ENCODE measurements at regions not wholly inside any gene's neighbourhood (a gene's known extent, or its start where the extent isn't known, plus 50 kb on each side); places are given as distances from the start of the nearest gene placed in this dataset.

- no peaks in the 10 kb centered on the region for H3K4me1 Mint-ChIP-seq
- no peaks in the 10 kb centered on the region for H3K36me3 Mint-ChIP-seq
- H3K9me3 Mint-ChIP-seq, result no peaks in the 10 kb centered on the region
- no peak overlapping the region for H3K4me3 Mint-ChIP-seq
- DNase-seq (ENCODE audit: low spot score in 2 of 2) (no peak), ATAC-seq (no peak)
- H3K27ac Mint-ChIP-seq, result no peak overlapping the region
These were observed 94.3 kb upstream of the ASIC2 start for GRCh38 chr17:33387406-33387805.

GRCh38 chr17:33389504-33390135, 96.5 kb upstream of the ASIC2 start:
- Mint-ChIP-seq H3K9me3 (no peaks in the 10 kb centered on the region), H3K36me3 (no peaks in the 10 kb centered on the region), H3K4me1 (no peaks in the 10 kb centered on the region), H3K4me3 (no peak overlapping the region), H3K27ac (no peak overlapping the region)
- no peak for ATAC-seq
- DNase-seq (ENCODE audit: low spot score in 2 of 2), result no peak

DNA sequence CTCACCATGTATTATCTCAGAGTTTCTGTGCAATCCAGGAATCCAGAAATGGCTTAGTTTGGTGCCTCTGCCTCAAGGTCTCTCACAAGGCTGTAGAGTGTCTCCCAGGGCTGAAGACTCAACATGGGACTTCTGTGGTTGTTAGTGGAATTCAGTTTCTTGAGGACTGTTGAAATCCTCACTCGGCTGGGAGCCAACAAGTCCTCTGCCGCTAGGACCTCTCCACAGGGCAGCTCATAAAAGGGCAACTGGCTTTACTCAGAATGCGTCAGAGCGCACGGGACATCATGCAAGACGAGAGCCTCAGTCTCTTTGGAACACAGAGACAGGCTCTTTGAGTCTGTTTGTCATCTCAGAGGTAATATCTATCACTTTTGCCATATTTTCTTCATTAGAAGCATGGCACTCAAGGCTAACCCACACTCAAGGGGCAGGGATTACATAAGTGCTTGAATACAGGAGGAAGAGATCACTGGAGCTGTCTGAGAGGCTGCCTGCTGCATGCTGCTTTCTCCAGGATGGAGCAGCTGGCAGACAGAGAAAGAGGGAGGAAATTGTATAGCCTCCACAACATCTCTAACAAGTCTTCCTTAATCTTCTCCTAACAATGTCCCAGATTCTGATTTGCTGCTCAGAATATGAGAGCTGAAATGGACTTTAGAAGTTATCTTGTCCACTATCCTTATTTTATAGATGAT, 97.5 kb upstream of the ASIC2 start:
- Mint-ChIP-seq H3K27ac (no peak overlapping the region), H3K36me3 (no peaks in the 10 kb centered on the region), H3K9me3 (no peaks in the 10 kb centered on the region), H3K4me3 (no peak overlapping the region), H3K4me1 (no peaks in the 10 kb centered on the region)
- ATAC-seq, result no peak
- DNase-seq (ENCODE audit: low spot score in 2 of 2), result no peak

GRCh38 chr17:33396818-33397217, 103.7 kb upstream of the ASIC2 start:
- H3K4me1 Mint-ChIP-seq, result no peaks in the 10 kb centered on the region
- no peak overlapping the region for H3K27ac Mint-ChIP-seq
- DNase-seq (ENCODE audit: low spot score in 2 of 2) (no peak), ATAC-seq (no peak)
- H3K36me3 Mint-ChIP-seq, result no peaks in the 10 kb centered on the region
- H3K4me3 Mint-ChIP-seq, result no peak overlapping the region
- peaks cover 4% of the 10 kb centered on the region for H3K9me3 Mint-ChIP-seq

DNA sequence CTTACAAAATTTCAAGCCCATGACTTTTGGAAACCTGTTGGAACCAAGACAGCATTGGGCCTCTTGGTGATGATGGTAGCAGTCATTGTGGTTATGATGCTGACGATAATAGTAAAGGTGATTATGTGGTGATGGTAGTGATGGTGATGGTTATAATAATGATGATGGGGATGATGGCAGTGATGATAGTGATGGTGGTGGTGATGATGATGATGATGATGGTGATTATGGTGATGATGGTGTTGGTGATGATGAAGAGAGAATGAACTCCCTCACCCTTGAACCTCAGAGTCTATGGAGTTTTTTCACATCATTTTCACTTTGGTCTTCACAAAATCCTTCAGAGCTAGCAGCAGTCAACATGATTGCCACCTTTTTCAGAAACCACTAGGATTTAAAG, 105.3 kb upstream of the ASIC2 start:
- Mint-ChIP-seq H3K9me3 (peaks cover 4% of the 10 kb centered on the region), H3K36me3 (no peaks in the 10 kb centered on the region), H3K27ac (no peak overlapping the region), H3K4me3 (no peak overlapping the region), H3K4me1 (no peaks in the 10 kb centered on the region)
- DNase-seq (ENCODE audit: low spot score in 2 of 2), result no peak
- ATAC-seq, result no peak

DNA sequence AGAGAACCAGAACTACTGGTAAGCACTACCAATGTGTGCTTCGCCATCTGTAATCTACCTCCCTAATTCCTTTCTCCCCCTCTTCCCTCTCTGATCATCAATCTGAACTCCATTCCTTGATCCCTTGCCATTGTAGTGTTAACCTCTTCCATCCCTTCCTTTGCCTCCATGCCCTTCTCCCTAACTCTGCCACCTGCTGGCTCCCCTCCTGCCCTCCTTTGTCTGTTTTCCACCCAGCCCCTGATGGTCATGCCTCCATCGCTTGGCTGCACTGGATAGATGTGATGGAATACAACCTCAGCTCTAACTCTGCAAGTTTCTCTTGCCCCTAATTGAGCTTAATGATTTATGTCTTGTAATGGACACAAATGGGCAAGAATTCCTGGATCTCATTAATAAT, 108.2 kb upstream of the ASIC2 start:
- Mint-ChIP-seq H3K27ac (no peak overlapping the region), H3K4me1 (no peaks in the 10 kb centered on the region), H3K36me3 (no peaks in the 10 kb centered on the region), H3K9me3 (peaks cover 4% of the 10 kb centered on the region), H3K4me3 (no peak overlapping the region)
- DNase-seq (ENCODE audit: low spot score in 2 of 2) (no peak), ATAC-seq (no peak)

DNA sequence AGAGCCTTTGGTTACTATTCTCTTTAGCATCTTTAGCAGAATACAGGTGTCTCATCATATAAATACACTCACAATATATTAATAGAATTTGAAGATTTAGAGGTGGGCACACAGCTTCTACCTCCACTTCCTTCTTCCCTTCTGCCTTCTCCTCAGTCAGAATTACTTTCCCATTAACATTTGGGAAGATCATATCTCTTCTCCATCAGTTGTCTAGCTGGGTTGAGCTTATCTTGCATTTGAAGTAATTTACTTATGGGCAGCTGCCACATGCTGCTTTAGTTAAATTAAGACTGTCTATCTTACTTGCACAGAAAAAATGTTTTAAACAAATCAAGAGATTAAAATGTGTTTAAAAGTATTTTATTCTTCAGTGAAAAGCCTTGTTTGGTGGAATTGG, 110.1 kb upstream of the ASIC2 start:
- no peak overlapping the region for H3K4me3 Mint-ChIP-seq
- peaks cover 4% of the 10 kb centered on the region for H3K9me3 Mint-ChIP-seq
- DNase-seq (ENCODE audit: low spot score in 2 of 2) (no peak), ATAC-seq (no peak)
- no peak overlapping the region for H3K27ac Mint-ChIP-seq
- no peaks in the 10 kb centered on the region for H3K4me1 Mint-ChIP-seq
- no peaks in the 10 kb centered on the region for H3K36me3 Mint-ChIP-seq

- DNase-seq (ENCODE audit: low spot score in 2 of 2) (no peak), ATAC-seq (no peak)
- H3K4me3 Mint-ChIP-seq, result no peak overlapping the region
- no peaks in the 10 kb centered on the region for H3K4me1 Mint-ChIP-seq
- H3K27ac Mint-ChIP-seq, result no peak overlapping the region
- H3K36me3 Mint-ChIP-seq, result no peaks in the 10 kb centered on the region
- H3K9me3 Mint-ChIP-seq, result peaks cover 4% of the 10 kb centered on the region
These were observed 111.2 kb upstream of the ASIC2 start for GRCh38 chr17:33404070-33404819.

- DNase-seq (ENCODE audit: low spot score in 2 of 2) (no peak), ATAC-seq (no peak)
- Mint-ChIP-seq H3K36me3 (no peaks in the 10 kb centered on the region), H3K4me3 (no peak overlapping the region), H3K4me1 (no peaks in the 10 kb centered on the region), H3K27ac (no peak overlapping the region), H3K9me3 (no peaks in the 10 kb centered on the region)
These were observed 123.0 kb upstream of the ASIC2 start for GRCh38 chr17:33416131-33416530.

- H3K4me1 Mint-ChIP-seq, result no peaks in the 10 kb centered on the region
- no peak overlapping the region for H3K4me3 Mint-ChIP-seq
- no peaks in the 10 kb centered on the region for H3K9me3 Mint-ChIP-seq
- no peak overlapping the region for H3K27ac Mint-ChIP-seq
- ATAC-seq (no peak), DNase-seq (ENCODE audit: low spot score in 2 of 2) (no peak)
- H3K36me3 Mint-ChIP-seq, result no peaks in the 10 kb centered on the region
These were observed 128.8 kb upstream of the ASIC2 start for GRCh38 chr17:33421933-33422332.

DNA sequence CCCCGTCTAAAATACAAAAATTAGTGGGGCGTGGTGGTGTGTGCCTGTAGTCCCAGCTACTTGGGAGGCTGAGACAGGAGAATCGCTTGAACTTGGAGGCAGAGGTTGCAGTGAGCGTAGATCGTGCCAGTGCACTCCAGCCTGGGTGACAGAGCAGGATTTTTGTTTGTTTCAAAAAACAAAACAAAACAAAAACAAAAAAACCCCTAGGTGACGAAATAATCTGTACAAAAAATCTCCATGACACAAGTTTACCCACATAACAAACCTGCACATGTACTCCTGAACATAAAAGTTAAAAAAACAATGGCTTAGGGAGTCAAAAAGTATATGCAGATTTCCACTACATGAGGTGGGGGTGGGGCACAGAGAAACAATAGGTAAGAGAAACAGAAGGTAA, 140.5 kb upstream of the ASIC2 start:
- no peak for ATAC-seq
- no peaks in the 10 kb centered on the region for H3K4me1 Mint-ChIP-seq
- no peak overlapping the region for H3K4me3 Mint-ChIP-seq
- H3K36me3 Mint-ChIP-seq, result no peaks in the 10 kb centered on the region
- DNase-seq (ENCODE audit: low spot score in 2 of 2), result no peak
- H3K9me3 Mint-ChIP-seq, result no peaks in the 10 kb centered on the region
- H3K27ac Mint-ChIP-seq, result no peak overlapping the region

GRCh38 chr17:33434841-33435240, 141.7 kb upstream of the ASIC2 start:
- Mint-ChIP-seq H3K36me3 (no peaks in the 10 kb centered on the region), H3K4me3 (no peak overlapping the region), H3K27ac (no peak overlapping the region), H3K4me1 (no peaks in the 10 kb centered on the region), H3K9me3 (no peaks in the 10 kb centered on the region)
- ATAC-seq, result peak; percentile 46
- DNase-seq (ENCODE audit: low spot score in 2 of 2), result no peak

DNA sequence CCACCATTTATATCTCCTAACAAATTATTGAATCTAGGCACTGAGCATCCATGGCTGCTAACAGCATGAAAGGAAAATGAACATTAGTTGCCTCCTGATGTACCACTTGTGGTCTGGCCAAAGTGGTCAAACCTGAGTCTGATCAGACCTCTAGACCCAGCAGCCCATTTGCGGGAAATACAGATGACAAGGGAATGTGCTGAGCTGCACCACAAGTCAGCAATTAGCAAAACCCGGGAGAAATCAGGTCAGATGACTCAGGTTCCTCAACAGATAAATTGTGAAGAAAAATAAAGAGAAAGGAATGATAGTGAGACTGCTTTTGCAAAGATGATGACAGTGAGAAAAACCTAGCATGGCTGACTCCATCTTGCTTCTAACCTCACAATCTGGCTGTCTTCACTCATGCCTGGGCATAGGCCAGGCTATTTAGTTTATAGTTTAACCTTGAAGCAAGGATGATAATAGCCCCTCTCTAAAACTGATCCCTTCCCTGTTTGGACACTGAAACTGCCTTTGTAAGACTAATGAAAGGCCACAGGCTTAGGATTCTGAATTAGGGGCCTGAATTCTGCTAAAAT, 142.7 kb upstream of the ASIC2 start:
- no peak for DNase-seq (ENCODE audit: low spot score in 2 of 2)
- Mint-ChIP-seq H3K9me3 (no peaks in the 10 kb centered on the region), H3K4me1 (no peaks in the 10 kb centered on the region), H3K27ac (no peak overlapping the region), H3K4me3 (no peak overlapping the region), H3K36me3 (no peaks in the 10 kb centered on the region)
- ATAC-seq, result no peak

DNA sequence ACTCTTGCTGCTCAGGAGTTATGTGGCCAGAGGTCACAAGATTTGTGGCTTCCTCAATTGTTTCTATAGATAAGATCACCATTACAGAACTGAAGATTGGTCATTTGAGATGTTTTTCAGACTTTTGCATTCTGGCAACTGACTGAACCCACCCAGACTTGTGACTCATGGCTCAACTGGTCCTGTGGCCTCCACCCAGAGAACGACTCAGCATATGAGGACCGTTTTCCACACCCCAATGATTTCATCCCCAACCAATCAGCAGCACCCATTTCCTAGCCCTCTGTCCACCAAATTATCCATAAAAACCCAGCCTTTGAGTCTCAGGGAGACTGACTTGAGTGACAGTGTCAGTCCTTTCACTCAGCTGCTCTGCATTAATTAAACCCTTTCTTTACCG, 143.2 kb upstream of the ASIC2 start:
- ATAC-seq (peak; percentile 50), DNase-seq (ENCODE audit: low spot score in 2 of 2) (no peak)
- Mint-ChIP-seq H3K4me3 (no peak overlapping the region), H3K4me1 (no peaks in the 10 kb centered on the region), H3K27ac (no peak overlapping the region), H3K9me3 (no peaks in the 10 kb centered on the region), H3K36me3 (no peaks in the 10 kb centered on the region)

DNA sequence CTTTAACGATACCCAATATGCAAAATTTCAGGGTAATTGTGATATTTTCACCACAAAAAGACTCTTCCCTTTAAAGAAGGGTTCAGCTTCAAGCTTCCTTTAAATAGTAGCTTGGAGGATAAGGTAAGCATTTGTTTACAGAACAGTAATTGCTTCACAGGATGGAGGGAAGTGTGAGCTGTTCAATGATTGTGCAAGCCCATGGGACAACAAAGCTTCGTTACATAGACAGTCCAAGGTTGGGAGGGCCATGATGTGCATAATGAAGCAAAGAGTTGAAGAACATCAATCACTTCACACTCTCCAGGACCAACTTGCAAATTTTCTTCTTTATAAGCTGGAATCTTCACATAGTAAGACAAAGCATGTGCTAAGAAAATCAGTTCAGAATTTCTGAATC, 145.0 kb upstream of the ASIC2 start:
- H3K9me3 Mint-ChIP-seq, result no peaks in the 10 kb centered on the region
- H3K27ac Mint-ChIP-seq, result no peak overlapping the region
- H3K4me1 Mint-ChIP-seq, result no peaks in the 10 kb centered on the region
- DNase-seq (ENCODE audit: low spot score in 2 of 2), result no peak
- H3K36me3 Mint-ChIP-seq, result no peaks in the 10 kb centered on the region
- H3K4me3 Mint-ChIP-seq, result no peak overlapping the region
- no peak for ATAC-seq

DNA sequence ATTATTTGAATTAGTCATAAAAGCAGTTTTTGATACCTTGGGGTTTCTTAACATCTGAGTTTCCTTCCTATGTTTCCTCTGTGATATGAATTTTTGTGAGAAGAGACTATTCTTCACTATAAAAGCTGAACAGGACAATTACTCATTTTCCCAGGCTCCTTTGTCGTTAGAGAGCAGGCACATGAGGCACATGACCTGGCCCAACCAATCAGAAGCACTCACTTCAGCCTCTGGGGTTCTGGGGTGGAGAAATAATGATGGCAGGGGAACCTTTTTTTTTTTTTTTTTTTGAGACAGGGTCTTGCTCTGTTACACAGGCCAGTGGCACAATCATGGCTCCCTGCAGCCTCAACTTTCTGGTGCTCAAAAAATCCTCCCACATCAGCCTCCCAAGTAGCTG, 145.5 kb upstream of the ASIC2 start:
- H3K4me1 Mint-ChIP-seq, result no peaks in the 10 kb centered on the region
- H3K36me3 Mint-ChIP-seq, result no peaks in the 10 kb centered on the region
- no peaks in the 10 kb centered on the region for H3K9me3 Mint-ChIP-seq
- H3K4me3 Mint-ChIP-seq, result no peak overlapping the region
- DNase-seq (ENCODE audit: low spot score in 2 of 2), result no peak
- no peak for ATAC-seq
- H3K27ac Mint-ChIP-seq, result no peak overlapping the region
